OCI-LY3 (cell line): ENCODE measurements at regions not wholly inside any gene's neighbourhood (a gene's known extent, or its start where the extent isn't known, plus 50 kb on each side); places are given as distances from the start of the nearest gene placed in this dataset.

ENCODE experiments used
- H2AFZ ChIP-seq: fragments of 200-600, 300-600 bp; shearing (Covaris generic); 2 replicates; pipeline ENCODE4 v1.6.0; 2014; ENCODE audit warnings: antibody characterized with exemption, low read depth, low read length
- H3K27ac ChIP-seq: fragments of 200-600, 300-600 bp; sonication (generic); 2 replicates; pipeline ENCODE4 v1.5.1; 2014; ENCODE audit warnings: mild to moderate bottlenecking, low read length, moderate library complexity, mixed read lengths
- H3K27me3 ChIP-seq: fragments of 200-600, 300-600 bp; sonication (generic); 2 replicates; pipeline ENCODE4 v1.6.1; 2014; ENCODE audit warnings: low read depth, low read length, mixed read lengths
- H3K36me3 ChIP-seq: fragments of 200-600, 300-600 bp; sonication (generic); replicated peaks from 2 replicates; pipeline ENCODE3; 2014; ENCODE audit warnings: low read depth, low read length, mixed read lengths
- H3K4me1 ChIP-seq: fragments of 300-600, 200-600 bp; sonication (generic); 2 replicates; pipeline ENCODE4 v1.6.1; 2014; ENCODE audit warnings: low read length, mixed read lengths
- H3K4me2 ChIP-seq: fragments of 200-600, 300-600 bp; sonication (generic); 2 replicates; pipeline ENCODE4 v1.6.1; 2014; ENCODE audit warnings: low read length, mixed read lengths
- H3K4me3 ChIP-seq: fragments of 300-600, 200-600 bp; sonication (generic); 2 replicates; pipeline ENCODE4 v1.5.1; 2014; ENCODE audit warnings: antibody characterized with exemption, mild to moderate bottlenecking, low read length, moderate library complexity
- H3K79me2 ChIP-seq: fragments of 300-600, 200-600 bp; shearing (Covaris generic); 2 replicates; pipeline ENCODE4 v1.6.1; 2014; ENCODE audit warnings: mild to moderate bottlenecking, low read length, mixed read lengths
- H3K9ac ChIP-seq: fragments of 300-600, 200-600 bp; shearing (Covaris generic); 2 replicates; pipeline ENCODE4 v1.6.0; 2014; ENCODE audit warnings: mild to moderate bottlenecking, low read length, moderate library complexity
- H3K9me3 ChIP-seq: fragments of 200-600, 300-600 bp; shearing (Covaris generic); 2 replicates; pipeline ENCODE4 v1.6.1; 2014; ENCODE audit warnings: low read length, mixed read lengths; ENCODE audit not compliant: insufficient read depth
- H4K20me1 ChIP-seq: fragments of 200-600, 300-600 bp; sonication (generic); 2 replicates; pipeline ENCODE4 v1.6.1; 2016; ENCODE audit warnings: low read length, mixed read lengths; ENCODE audit not compliant: insufficient read depth
- CTCF ChIP-seq: fragments of 200-600, 300-600 bp; sonication (generic); IDR thresholded peaks from 2 replicates; pipeline ENCODE4 v1.5.1; 2014; ENCODE audit warnings: antibody characterized with exemption, low read length, low read depth
- EZH2phosphoT487 ChIP-seq: fragments of 200-600 bp; shearing (Covaris generic); IDR thresholded peaks from 2 replicates; pipeline ENCODE4 v1.6.1; 2018; ENCODE audit warnings: antibody characterized with exemption, mixed run types, low read depth

- Histone ChIP-seq H3K4me3 (no peak overlapping the region), H3K9ac (no peak overlapping the region), H3K9me3 (no peaks in the 10 kb centered on the region), H3K4me2 (no peak overlapping the region), H3K27ac (no peak overlapping the region), H2AFZ (no peak overlapping the region), H4K20me1 (no peaks in the 10 kb centered on the region), H3K36me3 (no peaks in the 10 kb centered on the region), H3K79me2 (no peaks in the 10 kb centered on the region), H3K27me3 (peaks cover 19% of the 10 kb centered on the region), H3K4me1 (no peaks in the 10 kb centered on the region)
- TF ChIP-seq EZH2phosphoT487 (no peak), CTCF (no peak)
These were observed 421.7 kb downstream of the VRK1 start for GRCh38 chr14:97218691-97219430.

GRCh38 chr14:97219431-97220017 is 422.3 kb downstream of the VRK1 start:
- Histone ChIP-seq H3K27me3 (peaks cover 12% of the 10 kb centered on the region; the same call in 1 of the 2 replicates), H3K9ac (no peak overlapping the region), H3K36me3 (no peaks in the 10 kb centered on the region), H3K79me2 (no peaks in the 10 kb centered on the region), H4K20me1 (no peaks in the 10 kb centered on the region), H3K4me3 (no peak overlapping the region), H3K9me3 (no peaks in the 10 kb centered on the region), H3K27ac (no peak overlapping the region), H2AFZ (no peak overlapping the region), H3K4me2 (no peak overlapping the region), H3K4me1 (no peaks in the 10 kb centered on the region)
- TF ChIP-seq EZH2phosphoT487 (no peak), CTCF (no peak)

GRCh38 chr14:97221572-97222285 is 424.5 kb downstream of the VRK1 start:
- Histone ChIP-seq H3K4me3 (no peak overlapping the region), H2AFZ (no peak overlapping the region), H3K9ac (no peak overlapping the region), H3K4me1 (no peaks in the 10 kb centered on the region), H3K79me2 (no peaks in the 10 kb centered on the region), H3K36me3 (no peaks in the 10 kb centered on the region), H3K4me2 (no peak overlapping the region), H4K20me1 (no peaks in the 10 kb centered on the region), H3K9me3 (no peaks in the 10 kb centered on the region), H3K27me3 (peaks cover 10% of the 10 kb centered on the region; the same call in 1 of the 2 replicates), H3K27ac (no peak overlapping the region)
- TF ChIP-seq EZH2phosphoT487 (no peak), CTCF (no peak)

- no peak overlapping the region for H3K4me2 ChIP-seq
- no peak overlapping the region for H2AFZ ChIP-seq
- no peak overlapping the region for H3K27ac ChIP-seq
- no peaks in the 10 kb centered on the region for H3K4me1 ChIP-seq
- H3K36me3 ChIP-seq: no peaks in the 10 kb centered on the region
- H3K9ac ChIP-seq: no peak overlapping the region
- peaks cover 17% of the 10 kb centered on the region for H3K27me3 ChIP-seq
- no peaks in the 10 kb centered on the region for H3K79me2 ChIP-seq
- no peaks in the 10 kb centered on the region for H4K20me1 ChIP-seq
- H3K4me3 ChIP-seq: no peak overlapping the region
- TF ChIP-seq EZH2phosphoT487: no peak
- TF ChIP-seq CTCF: no peak
- H3K9me3 ChIP-seq: no peaks in the 10 kb centered on the region
These were observed 426.8 kb downstream of the VRK1 start for GRCh38 chr14:97224016-97224415.
